IPS-20b (cell line): ENCODE measurements at regions not wholly inside any gene's neighbourhood (a gene's known extent, or its start where the extent isn't known, plus 50 kb on each side); places are given as distances from the start of the nearest gene placed in this dataset.

Source experiments
- H3K27ac ChIP-seq: one replicate; pipeline ENCODE4 v1.5.1; 2013; ENCODE audit warnings: low read length
- H3K27me3 ChIP-seq: 2 replicates; pipeline ENCODE4 v1.6.1; 2013; ENCODE audit warnings: mild to moderate bottlenecking, low read length, inconsistent platforms; ENCODE audit not compliant: insufficient read depth
- H3K36me3 ChIP-seq: 2 replicates; pipeline ENCODE4 v1.6.1; 2013; ENCODE audit warnings: low read depth, mild to moderate bottlenecking, inconsistent platforms, low read length, moderate library complexity; ENCODE audit not compliant: insufficient read depth
- H3K4me1 ChIP-seq: 2 replicates; pipeline ENCODE4 v1.6.1; 2013; ENCODE audit warnings: mild to moderate bottlenecking, control low read depth, inconsistent platforms, low read length, moderate library complexity; ENCODE audit not compliant: insufficient read depth
- H3K4me3 ChIP-seq: 2 replicates; pipeline ENCODE4 v1.5.1; 2013; ENCODE audit warnings: mild to moderate bottlenecking, low read length, inconsistent platforms
- H3K9ac ChIP-seq: 2 replicates; pipeline ENCODE4 v1.6.1; 2013; ENCODE audit warnings: low read depth, mild to moderate bottlenecking, inconsistent platforms, low read length, moderate library complexity
- H3K9me3 ChIP-seq: 2 replicates; pipeline ENCODE4 v1.6.1; 2013; ENCODE audit warnings: mild to moderate bottlenecking, low read depth, low read length, inconsistent platforms; ENCODE audit not compliant: insufficient read depth

DNA sequence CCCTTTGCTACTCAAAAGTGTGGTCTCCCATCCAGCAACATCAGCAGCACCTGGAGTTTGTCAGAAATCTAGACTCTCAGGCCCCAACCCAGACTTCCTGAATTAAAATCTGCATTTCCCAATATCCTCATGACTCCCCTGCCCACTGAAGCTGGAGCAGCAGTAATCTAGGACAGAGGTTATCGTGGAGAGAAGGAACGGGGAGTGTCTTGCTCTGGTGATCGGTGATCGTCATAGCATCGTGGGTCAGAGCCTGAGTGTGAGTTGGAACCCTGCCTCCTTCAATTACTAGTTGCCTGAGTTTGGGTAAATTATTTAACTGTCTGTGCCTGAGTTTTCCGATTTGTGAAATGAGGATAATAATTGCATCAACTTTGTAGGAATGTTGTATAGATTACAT lies 217.3 kb upstream of the ATP5MC3 start:
- H3K9ac ChIP-seq: no peak overlapping the region
- no peaks in the 10 kb centered on the region for H3K36me3 ChIP-seq
- H3K27ac ChIP-seq: no peak overlapping the region
- H3K4me1 ChIP-seq: no peaks in the 10 kb centered on the region
- H3K27me3 ChIP-seq: no peaks in the 10 kb centered on the region
- no peaks in the 10 kb centered on the region for H3K9me3 ChIP-seq
- no peak overlapping the region for H3K4me3 ChIP-seq

DNA sequence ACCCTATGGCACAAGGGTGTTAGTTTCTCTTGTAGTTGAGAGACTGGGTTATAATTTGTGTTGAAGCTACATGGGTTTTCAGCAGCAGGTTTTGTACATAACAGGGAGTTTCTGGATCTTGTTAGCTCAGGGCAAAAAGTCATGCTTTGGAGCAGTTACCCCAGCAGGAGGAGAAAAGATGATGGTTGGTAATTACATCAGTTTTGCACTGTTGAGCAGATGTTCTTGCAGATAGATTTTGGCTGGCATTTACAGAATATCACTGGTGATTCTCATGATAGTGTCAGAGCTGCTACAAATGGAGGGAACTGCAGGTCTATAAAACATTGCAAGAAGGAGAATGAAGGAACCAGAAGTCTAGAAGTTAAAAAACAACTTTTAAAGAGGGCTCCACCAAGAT lies 215.2 kb upstream of the ATP5MC3 start:
- H3K27ac ChIP-seq: no peak overlapping the region
- H3K27me3 ChIP-seq: no peaks in the 10 kb centered on the region
- H3K4me1 ChIP-seq: no peaks in the 10 kb centered on the region
- no peaks in the 10 kb centered on the region for H3K36me3 ChIP-seq
- H3K9me3 ChIP-seq: no peaks in the 10 kb centered on the region
- no peak overlapping the region for H3K4me3 ChIP-seq
- no peak overlapping the region for H3K9ac ChIP-seq

DNA sequence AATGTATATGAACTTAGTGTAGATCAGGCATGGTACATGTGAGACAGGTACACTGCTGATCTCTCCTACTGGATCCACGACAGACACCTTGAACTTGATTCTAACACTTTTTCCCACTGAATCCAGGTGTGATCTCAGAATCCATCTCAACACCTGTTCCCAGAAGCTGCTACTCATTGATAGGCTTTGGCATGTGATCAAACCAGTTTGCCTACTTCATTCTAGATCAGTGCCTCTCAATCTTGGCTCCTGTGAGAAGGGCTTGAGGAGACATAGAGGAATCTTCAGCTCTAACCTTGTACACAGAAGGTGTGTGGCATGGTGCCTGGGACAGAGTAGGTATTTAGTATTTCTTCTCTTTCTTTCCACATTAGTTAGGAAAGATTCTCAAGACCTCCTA lies 212.3 kb upstream of the ATP5MC3 start:
- Histone ChIP-seq H3K4me3 (no peak overlapping the region), H3K4me1 (no peaks in the 10 kb centered on the region), H3K36me3 (no peaks in the 10 kb centered on the region), H3K9me3 (0 out of 2 replicates have a peak, but pooled peaks cover 1% of the 10 kb centered on the region), H3K27me3 (no peaks in the 10 kb centered on the region), H3K27ac (no peak overlapping the region), H3K9ac (no peak overlapping the region)

GRCh38 chr2:175383286-175383685 lies 201.8 kb upstream of the ATP5MC3 start:
- Histone ChIP-seq H3K27ac (no peak overlapping the region), H3K36me3 (no peaks in the 10 kb centered on the region), H3K4me1 (no peaks in the 10 kb centered on the region), H3K9me3 (peaks cover 33% of the 10 kb centered on the region), H3K27me3 (no peaks in the 10 kb centered on the region), H3K4me3 (no peak overlapping the region), H3K9ac (no peak overlapping the region)

DNA sequence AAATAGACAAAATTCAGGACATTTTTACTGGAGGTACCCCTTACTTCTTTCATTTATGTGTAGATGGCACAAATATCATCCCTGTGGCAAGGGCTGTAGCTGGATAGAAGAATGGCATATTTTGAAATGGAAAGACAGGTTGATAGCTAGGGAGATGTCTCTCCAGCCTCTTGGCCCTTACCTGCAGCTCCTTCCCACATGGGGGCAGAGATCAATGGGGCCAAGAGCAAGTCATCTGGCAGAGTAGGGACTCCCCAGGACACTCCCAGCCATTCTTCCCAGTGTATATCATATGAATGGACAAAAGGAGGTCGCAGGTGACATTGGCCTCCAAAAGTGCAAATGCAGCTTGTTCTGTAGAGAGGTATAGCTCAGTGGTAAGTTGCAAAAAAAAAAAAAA lies 192.2 kb upstream of the ATP5MC3 start:
- no peak overlapping the region for H3K4me3 ChIP-seq
- no peak overlapping the region for H3K9ac ChIP-seq
- H3K27ac ChIP-seq: no peak overlapping the region
- peaks cover 15% of the 10 kb centered on the region for H3K4me1 ChIP-seq
- no peaks in the 10 kb centered on the region for H3K27me3 ChIP-seq
- H3K9me3 ChIP-seq: no peaks in the 10 kb centered on the region
- no peaks in the 10 kb centered on the region for H3K36me3 ChIP-seq

DNA sequence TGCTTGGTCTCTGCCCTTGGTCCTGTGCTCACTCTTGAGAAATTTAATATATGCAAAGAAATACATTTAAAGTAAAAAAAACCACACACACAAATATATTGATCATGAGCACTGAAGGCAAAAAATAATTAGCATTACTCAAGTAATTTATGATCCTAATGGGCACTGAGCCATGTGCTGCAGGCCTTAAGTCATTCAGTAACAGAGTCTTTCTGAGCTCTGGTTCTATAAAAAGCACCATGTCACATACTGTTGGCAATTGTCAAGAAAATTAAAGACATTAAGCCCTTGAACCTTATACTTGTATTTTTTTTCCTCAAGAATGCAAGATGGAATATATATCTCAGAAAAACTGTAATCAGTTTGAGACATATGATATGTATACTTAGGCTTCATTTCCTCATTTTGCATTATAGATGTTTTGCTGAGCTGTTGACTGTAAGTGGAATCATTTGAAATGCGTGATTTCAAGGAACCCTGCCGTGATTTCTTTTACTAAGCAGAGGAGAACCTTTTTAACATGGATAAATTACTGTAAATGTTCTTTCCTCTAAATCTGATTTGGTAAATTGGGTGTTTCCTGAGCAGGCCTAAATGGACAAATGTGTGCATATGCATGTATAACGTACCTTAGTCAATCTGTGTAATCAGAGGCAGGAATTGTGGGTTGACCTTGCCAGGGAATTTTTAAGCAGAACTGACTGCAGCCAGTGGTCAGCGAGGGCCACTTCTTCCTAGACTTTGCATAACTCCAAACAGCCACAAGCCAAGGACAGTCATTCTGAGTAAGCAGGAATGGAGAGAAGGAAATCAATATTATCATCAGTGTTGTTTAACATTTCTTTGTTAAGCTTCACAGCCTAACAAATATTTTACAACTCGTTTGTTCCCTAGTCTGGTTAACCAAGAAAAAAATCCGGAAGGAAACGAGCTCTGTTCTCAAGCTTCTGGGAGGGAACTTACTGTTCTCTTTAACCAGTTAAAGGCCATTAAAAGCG lies 191.5 kb upstream of the ATP5MC3 start:
- Histone ChIP-seq H3K27ac (no peak overlapping the region), H3K4me3 (no peak overlapping the region), H3K9ac (no peak overlapping the region), H3K9me3 (no peaks in the 10 kb centered on the region), H3K27me3 (no peaks in the 10 kb centered on the region), H3K36me3 (no peaks in the 10 kb centered on the region), H3K4me1 (peaks cover 15% of the 10 kb centered on the region)

DNA sequence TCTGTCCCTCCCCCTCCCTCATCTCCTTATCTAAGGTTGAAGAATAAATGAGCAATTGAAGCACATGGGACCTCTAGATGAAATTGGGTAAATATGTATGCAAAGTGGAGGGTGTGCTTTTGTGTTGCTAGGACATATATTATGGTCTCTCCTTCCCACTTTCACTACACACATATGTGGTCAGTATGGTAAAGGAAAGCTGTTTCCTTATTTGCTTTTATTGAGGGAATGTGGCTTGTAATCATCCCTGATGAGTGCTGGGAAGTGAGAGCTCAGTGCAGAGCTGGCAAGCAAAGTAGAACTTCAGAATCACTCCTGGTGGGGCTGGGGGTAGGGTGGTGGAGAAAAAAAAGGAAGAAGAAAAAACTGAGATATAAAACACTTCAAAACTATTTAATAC lies 189.9 kb upstream of the ATP5MC3 start:
- H3K36me3 ChIP-seq: no peaks in the 10 kb centered on the region
- peaks cover 15% of the 10 kb centered on the region for H3K4me1 ChIP-seq
- H3K27me3 ChIP-seq: peaks cover 3% of the 10 kb centered on the region
- no peaks in the 10 kb centered on the region for H3K9me3 ChIP-seq
- no peak overlapping the region for H3K27ac ChIP-seq
- no peak overlapping the region for H3K9ac ChIP-seq
- H3K4me3 ChIP-seq: no peak overlapping the region

DNA sequence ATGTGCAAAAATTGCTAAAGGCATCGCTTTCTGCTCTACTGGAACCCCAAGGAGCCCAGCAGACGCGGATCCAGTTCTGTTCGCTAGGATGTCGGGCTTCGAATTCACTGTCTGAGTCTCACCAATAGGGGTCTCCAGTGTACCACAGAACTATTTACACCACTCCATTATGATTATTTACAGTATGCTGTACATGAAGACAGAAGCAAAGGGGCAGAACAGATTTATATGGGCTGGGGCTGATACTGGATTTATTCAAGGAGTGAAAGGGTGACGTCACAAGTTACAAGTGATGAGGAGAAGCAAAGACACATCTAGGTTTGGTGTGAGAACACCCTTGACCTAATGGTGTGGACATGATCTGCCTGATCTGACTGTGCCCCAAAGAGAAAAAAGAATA lies 185.3 kb upstream of the ATP5MC3 start:
- H3K4me1 ChIP-seq: no peaks in the 10 kb centered on the region
- no peak overlapping the region for H3K4me3 ChIP-seq

DNA sequence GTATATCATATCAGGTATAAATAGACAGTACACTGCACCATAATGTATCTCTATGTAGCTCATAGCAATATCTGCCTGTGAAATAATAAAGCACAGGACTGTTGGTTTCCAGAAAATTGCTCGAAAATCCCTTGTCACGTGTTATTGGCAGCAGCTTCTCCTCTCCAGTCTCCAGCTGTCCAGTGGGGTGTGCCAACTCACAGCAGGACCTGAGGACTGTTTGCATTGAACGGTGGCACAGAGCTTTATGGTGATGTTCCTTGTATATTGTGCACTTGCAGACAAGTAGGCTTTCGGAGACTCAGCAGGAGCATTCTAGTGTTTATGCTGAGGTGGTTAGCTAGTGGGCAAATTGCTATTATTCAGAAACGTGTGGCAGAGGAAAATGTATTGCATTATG lies 182.2 kb upstream of the ATP5MC3 start:
- H3K9ac ChIP-seq: no peak overlapping the region
- no peaks in the 10 kb centered on the region for H3K36me3 ChIP-seq
- H3K4me1 ChIP-seq: no peaks in the 10 kb centered on the region
- H3K27me3 ChIP-seq: peaks cover 14% of the 10 kb centered on the region
- H3K9me3 ChIP-seq: no peaks in the 10 kb centered on the region
- no peak overlapping the region for H3K4me3 ChIP-seq
- no peak overlapping the region for H3K27ac ChIP-seq

More for the DNA sequence above, 185.3 kb upstream of the ATP5MC3 start:
- Histone ChIP-seq H3K9ac (no peak overlapping the region), H3K27ac (no peak overlapping the region), H3K36me3 (no peaks in the 10 kb centered on the region), H3K9me3 (no peaks in the 10 kb centered on the region), H3K27me3 (peaks cover 14% of the 10 kb centered on the region)

DNA sequence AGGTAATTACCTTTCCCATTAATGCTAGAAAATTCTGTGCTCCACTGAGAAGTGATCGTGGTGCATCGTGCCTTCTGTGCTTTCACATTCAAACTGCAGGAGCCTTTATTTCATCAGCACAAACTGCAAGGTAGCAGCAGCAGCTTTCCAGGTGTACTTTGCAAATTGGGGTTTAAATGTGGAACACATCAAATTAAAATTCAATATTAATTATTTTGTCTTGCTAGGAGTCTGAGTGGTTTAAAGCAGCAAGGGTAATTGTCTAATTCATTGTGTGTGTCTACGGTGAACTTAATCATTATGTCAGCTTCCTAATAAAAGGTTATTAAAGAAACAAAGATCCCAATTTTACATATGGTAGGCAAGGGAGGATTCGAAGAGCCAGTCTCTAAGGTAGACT lies 180.8 kb upstream of the ATP5MC3 start:
- H3K27me3 ChIP-seq: peaks cover 14% of the 10 kb centered on the region
- no peak overlapping the region for H3K9ac ChIP-seq
- no peaks in the 10 kb centered on the region for H3K4me1 ChIP-seq
- H3K36me3 ChIP-seq: no peaks in the 10 kb centered on the region
- H3K9me3 ChIP-seq: no peaks in the 10 kb centered on the region
- no peak overlapping the region for H3K4me3 ChIP-seq
- no peak overlapping the region for H3K27ac ChIP-seq

GRCh38 chr2:175359710-175360109 lies 178.2 kb upstream of the ATP5MC3 start:
- Histone ChIP-seq H3K27ac (no peak overlapping the region), H3K27me3 (no peaks in the 10 kb centered on the region; the same call in 1 of the 2 replicates), H3K4me1 (no peaks in the 10 kb centered on the region), H3K9me3 (no peaks in the 10 kb centered on the region), H3K36me3 (no peaks in the 10 kb centered on the region), H3K9ac (no peak overlapping the region), H3K4me3 (no peak overlapping the region)

- Histone ChIP-seq H3K27ac (no peak overlapping the region), H3K4me1 (no peaks in the 10 kb centered on the region), H3K9me3 (no peaks in the 10 kb centered on the region), H3K4me3 (no peak overlapping the region), H3K9ac (no peak overlapping the region), H3K36me3 (no peaks in the 10 kb centered on the region), H3K27me3 (no peaks in the 10 kb centered on the region)
Measured at GRCh38 chr2:175356901-175357300, 175.4 kb upstream of the ATP5MC3 start.
